ENCODE measurements at regions not wholly inside any gene's neighbourhood (a gene's known extent, or its start where the extent isn't known, plus 50 kb on each side); places are given as distances from the start of the nearest gene placed in this dataset.

GRCh38 chr13:74707291-74707690 is 573.1 kb upstream of the KLF12 start:
- no peak for ATAC-seq
- RAD21 ChIA-PET (ENCODE audit: unreplicated experiment) = no interaction called here
- FAIRE-seq = no peak
- TF ChIP-seq IRF5 (IDR thresholded peaks at IDR 0.05; ENCODE audit: borderline replicate concordance) (no peak), TARDBP (IDR thresholded peaks at IDR 0.05; ENCODE audit: borderline replicate concordance) (no peak), TCF7 (IDR thresholded peaks at IDR 0.05; ENCODE audit: borderline replicate concordance) (no peak), ATF2 (IDR thresholded peaks at IDR 0.05; ENCODE audit: low read length) (no peak), PRDM15 (CRISPR knock-in tag; IDR thresholded peaks at IDR 0.05) (no peak), EGR1 (IDR thresholded peaks at IDR 0.05; ENCODE audit: borderline replicate concordance in 1 of 2, low read depth in 2 of 2, low read length in 2 of 2) (no peak), EED (IDR thresholded peaks at IDR 0.05; ENCODE audit: low read depth) (no peak), KDM1A (IDR thresholded peaks at IDR 0.05; ENCODE audit: borderline replicate concordance) (no peak), ZNF622 (IDR thresholded peaks at IDR 0.05) (no peak), TAF1 (IDR thresholded peaks at IDR 0.05; ENCODE audit: borderline replicate concordance, low read depth, low read length) (no peak), RUNX3 (IDR thresholded peaks at IDR 0.05; ENCODE audit: low read length) (no peak), PML (IDR thresholded peaks at IDR 0.05; ENCODE audit: low read length) (no peak), CUX1 (IDR thresholded peaks at IDR 0.05; ENCODE audit: insufficient replicate concordance, low read depth, low read length) (no peak), SIN3A (IDR thresholded peaks at IDR 0.05; ENCODE audit: low read depth, low read length) (no peak), PAX5 (IDR thresholded peaks at IDR 0.05; ENCODE audit: borderline replicate concordance, low read depth, low read length) (no peak)

More at GRCh38 chr13:74707291-74707690, 573.1 kb upstream of the KLF12 start:
- 10% methylated on average over 1 of the region's 1 CpG for WGBS (ENCODE audit: insufficient coverage, insufficient replicate concordance, low lambda C conversion rate, missing lambda C conversion rate)
- Histone ChIP-seq H3K27ac (ENCODE audit: control insufficient read depth, insufficient read depth) (no peak overlapping the region), H3K79me2 (ENCODE audit: control insufficient read depth, insufficient read depth, low read length) (no peaks in the 10 kb centered on the region), H4K20me1 (ENCODE audit: control insufficient read depth, insufficient read depth) (no peaks in the 10 kb centered on the region), H3K36me3 (ENCODE audit: control insufficient read depth in 2 of 2, insufficient read depth in 2 of 2, low read length in 1 of 2) (no peaks in the 10 kb centered on the region), H3K4me2 (ENCODE audit: control insufficient read depth, insufficient read depth) (no peak overlapping the region), H3K4me1 (ENCODE audit: control insufficient read depth, insufficient read depth, low read length) (no peaks in the 10 kb centered on the region), H2AFZ (ENCODE audit: control insufficient read depth, low read depth, low read length) (no peak overlapping the region), H3K9ac (ENCODE audit: control insufficient read depth, insufficient read depth, low read length) (no peak overlapping the region), H3K9me3 (replicated peaks; ENCODE audit: control insufficient read depth, insufficient read depth, low read length) (no peaks in the 10 kb centered on the region), H3K27me3 (replicated peaks in 1 of 2; ENCODE audit: control insufficient read depth in 2 of 2, insufficient read depth in 2 of 2, low read length in 1 of 2) (no peaks in the 10 kb centered on the region), H3K4me3 (no peak overlapping the region)
- ChIA-PET CTCF (interaction anchor here (0.5 to 0.6 kb wide), 2 partner anchors 523 to 871 kb away, joined by 3 read pairs; no protein-coding TSS in a partner anchor), SMC1A (ENCODE audit: uncharacterized antibody, unreplicated experiment) (interaction anchor here (0.6 kb wide), 1 partner anchor 12 kb away, joined by 3 read pairs; no protein-coding TSS in a partner anchor), POLR2A (no interaction called here)
- no TSS peak for BruUV-seq (replicated peaks)
- in situ Hi-C loops (cut with MboI) (no loop called here), intact Hi-C loops (cut with micrococcal nuclease; ENCODE audit: unreplicated experiment) (no loop called here)
- no peak for DNase-seq (ENCODE audit: low read depth, low spot score)
